HG03354 (cell line): ENCODE measurements at regions not wholly inside any gene's neighbourhood (a gene's known extent, or its start where the extent isn't known, plus 50 kb on each side); places are given as distances from the start of the nearest gene placed in this dataset.
"Not testable (repeated sequence)": the region's sequence is repeated elsewhere in the genome, so short reads cannot be mapped to it uniquely, and the experiment has no call there.

Source experiments
- ATAC-seq: cut with Tn5 transposase; IDR thresholded peaks from one replicate; pipeline ENCODE4 v1.9.1; 2021; ENCODE audit warnings: mild to moderate bottlenecking; ENCODE audit not compliant: unreplicated experiment, poor library complexity, severe bottlenecking

DNA sequence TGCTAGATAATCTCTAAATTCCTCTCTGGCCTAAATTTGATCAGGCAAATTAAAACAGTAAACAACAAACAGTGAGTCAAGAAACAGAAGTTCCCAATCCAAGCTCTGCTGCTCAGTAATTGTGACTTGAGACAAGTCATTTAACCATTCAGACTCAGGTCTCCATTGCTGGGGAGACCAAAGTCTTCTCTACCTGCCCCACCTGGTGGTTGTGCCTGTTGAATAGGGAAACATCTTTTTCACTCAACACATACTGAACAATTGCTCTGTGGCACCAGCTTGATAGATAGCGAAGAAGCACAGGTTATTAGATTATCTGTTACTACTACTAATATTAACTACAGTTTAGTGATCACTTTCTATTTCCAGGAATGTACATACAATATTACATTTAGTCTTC is 112.1 kb upstream of the EOLA2 start:
- ATAC-seq = no peak

DNA sequence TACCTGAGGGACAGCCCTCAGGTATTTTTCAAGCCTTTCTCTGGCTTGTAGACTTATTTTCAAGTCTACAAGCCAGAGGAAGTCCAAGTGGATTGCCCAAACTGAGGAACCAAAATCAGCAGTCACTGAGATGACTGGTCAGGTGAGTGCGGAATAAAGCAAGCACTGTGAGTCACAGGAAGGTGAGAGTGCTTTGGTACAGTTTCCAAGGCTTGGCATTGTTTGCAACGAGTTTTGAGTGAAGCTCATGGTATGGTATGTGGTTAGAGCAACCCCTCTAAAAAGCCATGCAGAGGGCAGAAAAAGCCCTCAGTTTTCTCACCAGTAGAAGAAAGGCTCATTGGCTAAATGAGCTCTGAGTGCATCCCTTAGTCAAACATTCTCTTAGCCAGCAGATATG is 112.8 kb upstream of the EOLA2 start:
- ATAC-seq = no peak

DNA sequence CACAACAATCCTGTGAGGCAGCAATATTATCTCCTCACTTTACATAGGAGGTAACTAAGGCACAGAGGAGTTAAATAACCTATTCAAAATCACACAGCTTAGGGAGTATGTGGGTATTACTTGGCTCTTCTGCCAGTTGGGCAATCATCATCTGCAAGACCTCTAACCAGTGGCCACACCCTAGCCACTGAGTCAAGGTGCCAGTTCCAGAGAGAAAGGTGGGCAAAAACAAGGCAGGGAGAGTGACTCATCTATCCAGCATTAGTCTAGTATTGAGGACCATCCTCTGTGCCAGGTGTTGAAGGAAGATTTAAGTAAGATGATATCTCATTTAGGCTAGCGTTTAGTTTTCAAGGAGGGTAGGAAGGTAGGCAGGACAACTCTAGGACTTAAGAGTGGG is 113.9 kb upstream of the EOLA2 start:
- no peak for ATAC-seq

DNA sequence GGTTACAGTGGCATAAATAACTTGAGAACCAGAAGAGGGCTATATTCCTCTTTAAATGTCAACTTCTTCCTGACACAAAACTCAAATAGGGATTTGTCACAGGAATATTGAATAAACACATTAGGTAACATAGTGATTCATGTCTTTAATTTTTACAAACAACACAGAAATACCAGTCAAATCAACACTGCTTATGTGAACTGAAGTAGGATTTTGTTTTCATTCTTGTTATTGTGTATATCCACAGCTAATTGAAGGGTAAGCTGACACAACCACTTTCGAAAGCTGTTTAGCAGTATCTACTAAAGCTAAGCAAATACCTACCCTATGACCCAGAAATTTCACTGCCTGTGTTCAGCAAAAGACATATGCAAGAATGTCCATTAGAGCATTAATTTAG is 120.4 kb upstream of the EOLA2 start:
- no peak for ATAC-seq

DNA sequence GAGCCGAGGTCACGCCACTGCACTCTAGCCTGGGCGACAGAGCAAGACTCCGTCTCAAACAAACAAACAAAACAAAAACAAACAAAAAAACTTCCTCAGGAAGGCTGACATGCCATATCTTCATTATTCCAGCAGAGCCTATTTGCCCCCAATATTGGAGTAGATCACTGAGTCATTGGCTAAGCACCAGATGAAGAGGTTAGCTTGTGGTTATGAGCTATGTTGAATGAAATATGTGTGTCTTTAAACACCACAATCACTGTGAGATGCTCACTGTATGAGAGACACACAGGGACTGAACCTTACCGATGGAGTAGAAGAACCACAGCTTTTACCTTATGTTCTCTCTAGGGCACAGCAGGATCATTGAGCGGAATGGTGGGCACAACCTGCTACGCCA is 122.1 kb upstream of the EOLA2 start:
- ATAC-seq = no peak

DNA sequence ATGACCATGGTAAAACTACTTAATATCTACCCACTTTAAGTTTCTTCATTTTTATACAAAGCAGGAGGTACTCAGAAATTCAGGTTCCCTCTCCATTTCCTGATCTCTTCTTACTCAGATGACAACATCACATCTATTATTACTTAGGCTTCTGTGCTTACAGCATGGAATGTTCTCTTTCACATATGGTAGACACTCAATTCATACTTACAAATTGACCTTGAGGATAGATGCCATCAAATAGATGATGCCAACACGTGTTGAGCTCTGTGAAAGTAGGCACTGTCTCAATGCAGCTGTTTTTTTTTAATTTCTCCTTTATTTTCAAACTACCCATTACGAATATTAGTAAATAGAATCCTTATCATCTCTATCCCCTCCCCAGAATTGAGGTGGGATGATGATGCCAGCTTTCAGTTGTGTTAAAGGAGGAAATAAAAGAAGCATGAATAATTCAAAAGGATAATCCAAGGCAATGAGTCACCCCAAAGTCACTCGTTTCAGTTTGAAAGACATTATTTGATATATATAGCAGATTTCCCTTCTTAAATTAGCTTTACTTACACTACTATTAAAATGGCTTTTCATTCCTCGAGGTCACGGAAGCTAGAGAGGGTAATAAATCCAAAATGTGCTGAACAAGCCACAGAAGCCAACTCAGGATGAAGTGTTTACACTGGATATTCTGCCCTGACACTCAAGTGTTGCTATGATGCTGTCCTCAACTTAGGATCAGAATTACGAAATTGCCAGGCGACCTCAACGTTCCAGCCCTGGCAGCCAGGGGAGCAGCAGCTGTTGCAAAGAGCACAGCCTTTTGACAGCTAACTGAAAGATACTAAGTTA is 124.2 kb upstream of the EOLA2 start:
- ATAC-seq = no peak

DNA sequence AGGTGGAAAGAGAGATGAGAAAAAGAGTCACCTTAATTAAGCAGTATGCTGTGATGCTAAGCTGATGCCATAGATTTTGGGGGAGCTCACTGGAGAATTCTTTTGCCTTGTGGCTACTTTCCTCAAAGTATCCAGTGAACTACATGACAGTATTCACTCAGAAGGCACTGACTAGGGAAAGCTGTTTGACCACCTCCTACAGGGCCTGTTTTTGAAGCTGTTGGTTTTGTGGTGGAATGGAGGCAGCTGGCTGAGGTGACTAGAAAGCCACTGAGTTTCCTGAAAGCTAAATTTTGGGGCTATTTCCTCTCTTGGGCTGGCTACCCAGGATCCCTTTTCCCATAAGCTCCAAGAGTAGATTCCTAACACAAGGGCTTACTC is 124.8 kb upstream of the EOLA2 start:
- ATAC-seq = no peak

DNA sequence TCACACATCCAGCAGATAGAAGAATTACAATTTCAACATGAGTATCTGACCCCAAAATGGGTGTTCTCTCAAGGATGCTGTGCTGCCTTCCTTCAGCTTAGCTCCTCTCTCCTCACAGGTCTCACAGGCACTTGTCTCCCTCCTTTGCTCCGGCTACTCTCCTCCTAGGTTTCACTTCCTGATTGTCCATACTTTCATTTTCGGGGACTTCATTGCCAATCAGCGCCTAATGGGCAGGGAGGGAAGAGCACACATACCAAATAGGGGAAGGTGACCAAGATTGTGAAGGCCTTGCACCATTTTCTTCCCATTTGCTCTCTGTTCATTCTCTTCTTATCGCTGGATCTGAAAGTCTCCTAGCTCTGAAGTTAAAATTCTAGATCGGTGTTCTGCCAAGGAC is 125.4 kb upstream of the EOLA2 start:
- no peak for ATAC-seq

DNA sequence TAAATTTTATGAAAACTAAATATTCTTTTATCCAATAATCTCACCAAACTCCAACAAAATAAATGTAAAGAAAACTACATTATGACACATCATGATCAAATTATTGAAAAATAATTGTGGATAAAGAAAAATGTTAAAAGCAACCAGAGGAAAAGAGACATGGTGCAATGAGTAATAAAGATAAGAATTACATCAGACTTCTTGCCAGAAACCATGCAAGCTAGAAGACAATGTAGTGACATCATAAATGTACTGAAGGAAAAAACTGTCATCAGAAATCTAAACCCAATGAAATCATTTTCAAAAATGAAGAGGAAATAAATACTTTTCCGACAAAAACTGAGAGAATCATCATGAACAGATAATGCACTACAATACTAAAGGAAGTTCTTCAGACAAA is 135.9 kb upstream of the EOLA2 start:
- ATAC-seq = no peak

DNA sequence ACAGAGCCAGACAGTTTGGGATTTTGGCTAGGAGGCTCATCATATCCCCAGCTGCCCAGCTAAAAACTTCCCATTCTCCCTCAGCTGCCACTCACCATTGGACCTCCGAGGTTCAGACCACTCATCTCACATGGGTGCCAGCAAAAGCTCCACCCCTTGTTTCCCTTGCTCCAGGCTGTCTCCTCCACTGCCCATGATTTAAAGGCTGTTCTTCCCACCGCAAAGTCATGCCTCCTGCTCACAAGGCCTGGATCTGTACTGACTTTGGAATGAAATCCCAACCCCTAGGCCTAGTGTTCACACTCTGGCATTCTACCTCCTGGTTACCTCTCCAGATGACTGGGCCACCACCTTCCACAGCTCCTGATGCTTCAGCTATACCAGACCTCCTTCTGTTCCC is 142.2 kb upstream of the EOLA2 start:
- no peak for ATAC-seq

DNA sequence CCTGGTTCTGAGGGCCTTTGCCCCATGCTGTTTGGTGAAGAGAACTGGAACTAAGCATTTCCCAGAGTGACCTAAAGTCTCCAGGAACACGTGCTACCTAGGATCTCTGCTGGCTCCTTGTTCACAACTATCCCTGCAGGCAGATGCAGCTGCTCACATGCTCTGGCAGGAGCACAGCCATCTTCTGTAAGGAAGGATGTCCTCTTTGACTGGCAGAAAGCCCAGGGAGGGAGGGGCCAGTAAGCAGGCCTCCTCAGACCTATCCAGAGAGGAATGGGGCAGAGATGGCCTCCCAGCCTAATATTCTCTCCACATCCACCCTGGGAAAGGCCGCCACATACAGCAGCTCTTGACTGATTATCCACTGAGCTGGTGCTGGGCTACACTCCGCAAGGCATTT is 142.8 kb upstream of the EOLA2 start:
- no peak for ATAC-seq

DNA sequence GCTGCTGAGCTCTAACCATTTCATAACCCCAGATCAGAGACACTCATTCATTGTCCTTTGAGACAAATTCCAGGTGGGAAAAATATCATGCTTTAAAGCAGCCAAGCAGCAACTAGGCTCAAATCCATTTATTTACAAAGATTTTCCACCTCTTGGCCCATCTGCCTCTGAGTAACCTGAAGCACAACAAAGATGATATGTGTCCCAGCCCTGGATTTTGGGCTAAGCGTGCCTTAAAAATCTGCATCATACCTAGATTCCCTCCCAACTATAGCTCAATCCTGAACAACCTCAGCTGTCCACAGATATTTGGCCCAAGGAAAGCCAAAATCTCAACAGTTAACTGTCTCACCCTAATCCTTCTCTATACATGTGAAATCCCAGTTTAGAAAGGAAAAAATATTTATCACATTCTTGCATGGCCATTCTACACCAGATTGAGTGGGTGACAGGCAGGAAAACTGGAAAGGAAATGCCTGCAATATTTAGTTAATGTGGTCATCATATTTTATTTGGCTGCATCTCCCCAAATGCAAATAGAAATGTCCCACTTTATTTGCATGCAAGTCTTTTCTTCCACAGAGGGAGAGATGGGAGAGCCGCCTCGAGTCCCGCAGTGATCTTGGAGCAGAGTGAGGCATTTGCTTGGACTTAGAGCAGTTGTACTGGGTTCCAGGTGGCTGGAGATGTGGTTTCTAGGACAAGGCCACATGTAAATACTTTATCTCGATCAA is 146.4 kb upstream of the EOLA2 start:
- no peak for ATAC-seq

DNA sequence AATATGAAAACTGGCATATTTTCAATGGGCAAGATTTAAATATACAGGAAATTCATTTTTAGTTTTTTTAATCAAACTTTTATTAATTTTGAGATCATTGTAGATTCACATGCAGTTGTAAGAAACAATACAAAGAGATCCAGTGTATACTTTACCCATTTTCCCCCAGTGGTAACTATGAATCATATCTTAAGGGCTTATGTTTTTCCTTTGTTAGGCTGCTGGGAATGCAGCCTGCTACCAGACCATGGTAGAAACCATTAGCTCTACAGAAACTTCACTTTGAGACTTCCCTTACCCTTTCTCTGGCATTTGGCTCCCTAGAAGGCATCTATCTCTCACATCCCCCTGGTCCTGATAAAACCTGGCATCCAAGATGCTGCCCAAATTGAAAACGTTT is 147.6 kb upstream of the EOLA2 start:
- no peak for ATAC-seq

DNA sequence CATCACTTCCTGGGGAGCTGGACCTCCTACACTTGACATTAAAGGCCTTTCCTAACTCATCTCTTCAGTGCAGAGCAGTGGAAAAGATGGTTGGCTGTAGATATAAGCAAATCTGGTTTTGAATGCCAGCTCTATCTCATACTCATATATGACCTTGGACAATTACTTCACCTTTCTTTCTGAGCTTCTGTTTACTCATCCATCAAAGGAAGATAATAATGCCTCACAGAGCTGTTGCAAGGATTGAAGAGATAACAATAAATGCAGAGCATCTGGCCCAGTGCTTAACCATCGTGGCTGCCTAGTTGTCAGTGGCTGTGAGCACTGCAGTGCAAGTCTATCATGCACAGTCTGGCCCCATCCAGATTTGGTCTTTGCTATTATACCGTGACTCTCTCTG is 148.1 kb upstream of the EOLA2 start:
- no peak for ATAC-seq

DNA sequence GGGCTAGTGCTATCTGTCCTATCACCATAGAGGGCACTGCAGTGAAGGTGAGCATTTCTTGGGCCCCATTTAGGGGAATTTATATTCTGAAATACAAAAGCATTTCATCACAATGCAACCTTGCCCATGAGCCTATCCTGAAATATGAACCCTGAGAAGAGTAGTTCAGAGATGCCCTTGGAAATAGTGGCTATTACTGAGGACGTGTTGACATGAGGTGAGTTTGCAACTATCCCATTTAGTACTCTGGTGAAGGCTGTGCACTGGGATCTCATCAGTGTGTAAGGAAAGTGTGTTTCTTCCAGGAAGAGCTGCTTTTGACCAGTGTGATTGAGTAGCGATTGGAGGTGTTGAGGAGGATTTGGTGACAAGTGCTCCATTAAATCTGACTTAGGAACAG is 149.3 kb upstream of the EOLA2 start:
- no peak for ATAC-seq

DNA sequence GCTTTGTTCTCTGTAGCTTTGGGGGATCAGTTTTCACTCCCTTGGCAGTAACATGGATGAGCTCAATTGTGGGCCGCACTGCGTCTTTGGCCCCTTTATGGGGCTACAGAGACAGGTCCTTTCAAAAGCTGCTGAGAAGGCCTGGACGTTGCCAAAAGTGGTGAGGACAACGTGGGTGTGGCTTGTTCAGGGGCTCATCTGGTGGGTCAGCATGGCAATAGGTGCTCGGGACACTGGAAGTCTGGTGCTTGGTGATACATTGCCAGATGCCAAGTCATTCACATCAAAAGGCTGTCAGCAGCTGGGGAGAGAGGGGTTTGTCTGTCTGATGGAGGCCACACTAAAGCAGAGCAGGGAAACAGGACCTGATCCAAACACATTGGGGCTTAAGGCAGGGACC is 149.8 kb upstream of the EOLA2 start:
- ATAC-seq = no peak

DNA sequence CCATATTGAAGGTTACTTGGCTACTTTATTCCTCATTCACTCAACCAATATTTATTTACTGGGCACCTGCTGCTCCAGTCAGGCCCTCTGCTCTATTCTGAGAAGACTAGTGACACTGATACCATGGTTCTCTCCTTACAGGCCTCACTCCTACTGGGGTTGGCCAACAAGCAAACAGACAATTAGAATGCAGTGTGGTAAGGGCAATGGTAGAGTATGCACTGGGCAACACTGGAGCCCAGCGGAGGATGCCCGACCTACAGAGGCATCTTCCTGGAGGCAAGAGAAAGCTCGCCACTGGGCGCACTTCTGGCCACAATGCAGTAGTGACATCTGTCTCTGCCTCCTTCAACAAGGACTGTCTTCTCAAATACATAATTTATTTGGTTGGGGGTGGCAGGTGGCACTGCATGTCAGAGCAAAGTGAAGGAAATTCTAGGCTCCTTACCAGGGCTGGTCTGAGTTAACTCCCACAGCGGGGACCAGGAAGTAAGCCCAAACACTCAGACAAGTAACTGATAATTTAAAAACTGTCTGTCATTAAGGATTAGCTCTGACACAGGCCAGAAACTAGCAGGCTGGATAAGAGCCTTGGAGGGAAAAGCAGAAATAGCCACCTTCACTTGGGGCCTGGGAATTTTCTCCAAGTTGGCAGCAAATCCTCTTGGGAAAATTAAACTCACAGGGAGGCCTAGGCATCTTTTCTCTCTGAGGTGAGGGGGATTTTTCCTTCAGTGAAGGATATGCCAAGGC is 150.7 kb upstream of the EOLA2 start:
- ATAC-seq = no peak

DNA sequence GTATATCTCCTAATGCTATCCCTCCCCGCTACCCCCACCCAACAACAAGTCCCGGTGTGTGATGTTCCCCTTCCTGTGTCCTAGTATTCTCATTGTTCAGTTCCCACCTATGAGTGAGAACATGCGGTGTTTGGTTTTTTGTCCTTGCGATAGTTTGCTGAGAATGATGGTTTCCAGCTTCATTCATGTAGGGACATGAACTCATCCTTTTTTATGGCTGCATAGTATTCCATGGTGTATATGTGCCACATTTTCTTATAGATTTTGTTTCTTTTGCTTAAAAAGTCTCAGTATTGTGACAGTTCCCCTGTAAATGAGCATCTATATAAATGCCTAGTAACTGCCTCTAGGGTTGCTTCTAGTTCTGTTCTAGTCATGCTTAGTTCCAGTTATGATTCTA is 153.0 kb upstream of the EOLA2 start:
- not testable (repeated sequence) for ATAC-seq

DNA sequence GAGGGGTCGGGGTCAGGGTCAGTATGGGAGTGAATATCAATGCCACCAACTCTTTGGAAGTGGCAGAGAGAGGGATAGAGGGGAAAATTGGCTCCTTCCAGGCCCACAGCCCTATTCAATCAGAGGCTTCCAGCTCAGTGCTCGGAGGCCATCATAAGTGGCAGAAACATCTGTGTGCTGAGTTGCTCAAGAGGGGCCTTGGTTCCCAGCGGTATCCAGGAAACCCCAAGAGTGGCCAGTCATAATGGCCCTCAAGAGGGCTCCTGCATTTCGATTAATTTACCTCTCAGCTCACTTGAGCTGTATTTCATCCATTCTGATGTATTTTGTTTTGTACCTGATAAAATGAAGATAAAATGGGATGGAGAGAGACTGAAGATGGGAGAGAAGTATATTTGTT is 154.3 kb upstream of the EOLA2 start:
- ATAC-seq = no peak

DNA sequence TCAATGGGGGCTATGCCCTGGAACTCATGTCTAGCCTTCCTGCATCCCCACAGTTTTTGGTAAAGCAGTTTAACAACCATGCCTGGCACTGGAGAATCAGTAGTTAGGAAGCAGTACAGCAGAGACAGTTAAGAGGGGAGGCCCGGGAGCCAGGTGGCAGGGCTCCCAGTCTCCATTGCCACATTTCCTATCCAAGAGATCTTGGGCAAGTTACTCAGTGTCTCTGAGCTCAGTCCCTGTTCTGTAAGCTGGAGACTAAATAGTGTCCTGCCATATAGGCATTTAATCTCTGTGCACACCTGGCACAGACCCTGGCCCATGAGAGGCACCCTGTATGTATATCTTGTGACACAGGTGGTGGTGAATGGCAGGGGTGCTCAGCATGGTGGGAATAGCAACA is 156.1 kb upstream of the EOLA2 start:
- ATAC-seq = no peak

DNA sequence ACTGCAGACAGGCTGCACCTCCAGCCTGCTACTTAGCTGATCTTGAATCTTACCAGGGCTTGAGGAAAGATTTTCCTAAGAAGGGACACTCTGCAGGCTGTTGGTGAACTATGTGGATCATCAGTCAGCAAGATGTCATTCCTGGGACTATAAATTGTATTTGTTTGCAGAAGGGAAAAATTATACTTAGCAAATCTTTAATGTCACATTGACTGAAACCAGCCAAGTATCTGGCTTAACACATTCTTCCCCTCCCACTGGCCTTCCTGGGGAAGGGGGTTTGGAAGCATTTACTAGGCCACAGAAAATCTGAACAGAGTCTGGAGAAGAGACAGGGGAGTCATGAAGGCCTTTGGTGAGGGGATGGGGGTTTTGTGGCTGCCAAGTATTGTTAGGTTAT is 156.7 kb upstream of the EOLA2 start:
- ATAC-seq = no peak
